A673 (cell line): ENCODE measurements at regions not wholly inside any gene's neighbourhood (a gene's known extent, or its start where the extent isn't known, plus 50 kb on each side); places are given as distances from the start of the nearest gene placed in this dataset.

Source experiments
- BruUV-seq: library from RNA; stranded (reverse); fragments of 400-500 nt; replicated peaks from 2 replicates; lab custom pipeline; 2021; lab: Mats Ljungman, UMichigan
- CTCF ChIA-PET: fragments of 300-600 bp; sonication (Branson Sonifier 250); formaldehyde crosslinking; loops from one replicate; lab custom pipeline; 2022; ENCODE audit warnings: antibody characterized with exemption; lab: Charles Lee
- POLR2A ChIA-PET: fragments of 300-600 bp; sonication (Branson Sonifier 250); formaldehyde crosslinking; loops from one replicate; lab custom pipeline; 2022; ENCODE audit warnings: antibody characterized with exemption; ENCODE audit not compliant: low non-redundant PET; lab: Charles Lee
- DNase-seq: peaks from one replicate; pipeline ENCODE4 v3.0.0-alpha.2; 2015; ENCODE audit warnings: low spot score
- H3K27ac ChIP-seq: fragments of 200-600 bp; sonication (generic); 2 replicates; pipeline ENCODE4 v1.5.1; 2016; ENCODE audit warnings: mixed run types, low read depth, mild to moderate bottlenecking, mixed read lengths, antibody characterized with exemption, low read length; ENCODE audit not compliant: poor library complexity, severe bottlenecking
- H3K27me3 ChIP-seq: fragments of 200-600 bp; sonication (generic); replicated peaks from 2 replicates; pipeline ENCODE4 v1.6.1; 2017; ENCODE audit warnings: mixed run types, low read depth, mild to moderate bottlenecking, mixed read lengths, antibody characterized with exemption, low read length; ENCODE audit not compliant: insufficient read depth, poor library complexity
- H3K36me3 ChIP-seq: fragments of 200-600 bp; sonication (generic); 2 replicates; pipeline ENCODE4 v1.6.1; 2016; ENCODE audit warnings: mixed run types, mild to moderate bottlenecking, mixed read lengths, antibody characterized with exemption, low read length; ENCODE audit not compliant: insufficient read depth, poor library complexity, severe bottlenecking
- H3K4me1 ChIP-seq: fragments of 200-600 bp; sonication (generic); 2 replicates; pipeline ENCODE4 v1.6.1; 2017; ENCODE audit warnings: mixed run types, mild to moderate bottlenecking, mixed read lengths, antibody characterized with exemption, low read length; ENCODE audit not compliant: insufficient read depth, poor library complexity, severe bottlenecking
- H3K4me3 ChIP-seq: fragments of 200-600 bp; sonication (generic); 2 replicates; pipeline ENCODE4 v1.5.1; 2016; ENCODE audit warnings: low read depth, mixed run types, mild to moderate bottlenecking, mixed read lengths, low read length; ENCODE audit not compliant: poor library complexity, severe bottlenecking
- H3K9me3 ChIP-seq: fragments of 200-600 bp; sonication (generic); 2 replicates; pipeline ENCODE4 v1.6.1; 2016; ENCODE audit warnings: mixed run types, low read depth, mild to moderate bottlenecking, mixed read lengths, antibody characterized with exemption, low read length; ENCODE audit not compliant: poor library complexity, severe bottlenecking
- CTCF ChIP-seq: fragments of 300-800, 200-600 bp; sonication (generic); conservative IDR thresholded peaks from 2 replicates; pipeline ENCODE4 v1.5.1; 2017; ENCODE audit warnings: low read depth, mild to moderate bottlenecking, antibody characterized with exemption, low read length, moderate library complexity, mixed read lengths
- EZH2 ChIP-seq: fragments of 200-600 bp; sonication (generic); IDR thresholded peaks from 2 replicates; pipeline ENCODE4 v1.6.1; 2017; ENCODE audit warnings: borderline replicate concordance, low read depth, mild to moderate bottlenecking, mixed read lengths, antibody characterized with exemption, low read length; ENCODE audit not compliant: poor library complexity, severe bottlenecking
- intact Hi-C: fragments of 100-400 bp; cut with micrococcal nuclease; formaldehyde crosslinking; loops from one replicate; pipeline ENCODE4 v1.10.0; 2022; ENCODE audit not compliant: unreplicated experiment

DNA sequence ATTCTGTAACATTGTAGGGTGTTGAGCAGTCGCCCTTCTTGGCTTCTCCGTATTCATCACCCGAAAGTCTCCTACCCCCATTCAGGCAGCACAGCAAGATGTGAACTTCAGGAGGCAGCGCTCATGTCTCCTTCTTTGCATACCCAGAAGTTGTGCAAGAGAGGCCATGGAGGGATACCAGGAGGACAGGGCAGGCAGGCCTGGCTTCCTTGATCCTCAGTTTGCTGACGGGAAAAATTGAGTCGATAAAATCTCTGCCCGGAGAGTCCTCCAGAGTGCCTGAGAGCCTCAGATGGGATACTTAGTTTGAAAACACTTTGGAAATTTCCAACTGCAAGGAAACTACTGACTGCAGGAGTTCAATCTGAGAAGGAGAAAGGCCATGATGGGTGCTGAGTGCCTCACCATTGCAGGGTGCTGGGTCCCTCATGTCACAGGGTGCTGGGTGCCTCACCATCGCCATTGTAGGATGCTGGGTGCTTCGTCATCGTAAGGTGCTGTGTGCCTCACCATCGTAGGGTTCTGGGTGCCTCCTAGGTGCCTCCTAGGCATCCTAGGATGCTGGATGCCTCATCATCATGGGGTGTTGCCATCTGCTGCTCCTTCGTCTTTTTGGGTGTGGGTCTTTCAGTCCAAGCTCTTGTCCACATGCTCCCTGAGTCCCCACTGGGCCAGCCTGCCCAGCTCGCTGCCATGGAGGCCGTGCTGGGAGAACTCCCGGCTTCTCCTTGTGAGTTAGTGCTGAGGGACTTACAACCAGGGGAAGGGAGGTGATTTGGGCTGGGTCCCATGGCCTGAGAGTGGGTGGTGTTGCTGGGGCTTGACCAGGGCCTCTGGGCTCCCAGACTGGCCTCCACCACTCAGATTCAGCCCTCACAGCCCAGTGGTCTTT lies 162.4 kb downstream of the DDX1 start:
- no TSS peak for BruUV-seq
- Histone ChIP-seq H3K4me1 (no peaks in the 10 kb centered on the region), H3K9me3 (no peaks in the 10 kb centered on the region), H3K36me3 (no peaks in the 10 kb centered on the region), H3K27ac (no peak overlapping the region), H3K4me3 (no peak overlapping the region), H3K27me3 (no peaks in the 10 kb centered on the region)
- CTCF ChIA-PET: no interaction called here
- DNase-seq: no peak
- TF ChIP-seq EZH2: no peak
- TF ChIP-seq CTCF: no peak
- intact Hi-C loops: no loop called here
- POLR2A ChIA-PET: no interaction called here

DNA sequence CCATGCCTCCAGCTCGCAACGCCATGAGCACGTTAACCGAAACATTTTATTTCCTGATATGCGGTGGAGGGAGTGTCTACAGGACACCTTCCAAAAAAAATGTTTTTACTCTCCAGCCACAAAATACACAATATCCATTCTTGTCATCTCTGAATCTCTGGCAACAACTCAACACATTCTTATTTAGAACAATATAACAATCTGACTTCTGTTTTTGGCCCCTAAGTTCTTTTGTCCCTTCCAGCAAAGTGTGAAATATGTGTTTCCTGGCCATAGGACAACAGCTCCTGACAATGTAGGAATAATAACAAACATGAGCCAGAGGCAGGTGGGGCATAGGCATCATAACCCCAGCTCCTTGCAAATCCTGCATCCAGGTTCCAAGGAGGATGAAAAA lies 163.0 kb downstream of the DDX1 start:
- intact Hi-C loops: no loop called here
- Histone ChIP-seq H3K9me3 (no peaks in the 10 kb centered on the region), H3K4me1 (no peaks in the 10 kb centered on the region), H3K27me3 (no peaks in the 10 kb centered on the region), H3K4me3 (no peak overlapping the region), H3K36me3 (no peaks in the 10 kb centered on the region), H3K27ac (no peak overlapping the region)
- TF ChIP-seq EZH2 (no peak), CTCF (no peak)
- BruUV-seq: no TSS peak
- ChIA-PET CTCF (no interaction called here), POLR2A (no interaction called here)
- no peak for DNase-seq

DNA sequence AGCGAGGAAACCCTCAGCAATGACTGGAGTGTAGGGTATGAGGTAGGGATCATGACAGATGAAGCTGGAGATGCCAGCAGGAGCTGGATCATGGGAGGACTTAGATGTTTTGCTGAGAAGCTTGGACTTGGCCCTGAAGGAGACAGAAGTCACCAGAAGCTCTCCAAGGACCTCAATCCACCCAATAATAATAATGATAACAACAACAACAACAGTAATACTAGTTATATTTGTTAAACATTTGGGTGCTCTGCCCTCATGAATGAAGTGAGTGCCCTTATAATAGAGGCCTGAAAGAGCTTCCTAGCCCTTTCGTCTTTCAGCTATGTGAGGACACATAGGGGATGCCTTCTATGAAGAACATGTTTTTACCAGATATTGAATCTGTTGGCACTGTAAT lies 163.9 kb downstream of the DDX1 start:
- intact Hi-C loops: no loop called here
- ChIA-PET CTCF (no interaction called here), POLR2A (no interaction called here)
- no peaks in the 10 kb centered on the region for H3K36me3 ChIP-seq
- TF ChIP-seq EZH2 (no peak), CTCF (no peak)
- H3K27ac ChIP-seq: no peak overlapping the region
- H3K4me3 ChIP-seq: no peak overlapping the region
- no peaks in the 10 kb centered on the region for H3K4me1 ChIP-seq
- DNase-seq: no peak
- no peaks in the 10 kb centered on the region for H3K9me3 ChIP-seq
- no peaks in the 10 kb centered on the region for H3K27me3 ChIP-seq
- BruUV-seq: no TSS peak
